Esophagus mucosa (tissue), 1 donor: ENCODE measurements at regions not wholly inside any gene's neighbourhood (a gene's known extent, or its start where the extent isn't known, plus 50 kb on each side); places are given as distances from the start of the nearest gene placed in this dataset.
A peak's percentile ranks its signal among the peaks of the same experiment; 100 is the strongest.
"Not testable (repeated sequence)": the region's sequence is repeated elsewhere in the genome, so short reads cannot be mapped to it uniquely, and the experiment has no call there.

Source experiments
- ATAC-seq: fragments of 200-7000 bp; cut with Tn5 transposase; one replicate; pipeline ENCODE4 v1.9.1; 2020
- donor health status: DM: yes; HTN: yes; CAD: no.

DNA sequence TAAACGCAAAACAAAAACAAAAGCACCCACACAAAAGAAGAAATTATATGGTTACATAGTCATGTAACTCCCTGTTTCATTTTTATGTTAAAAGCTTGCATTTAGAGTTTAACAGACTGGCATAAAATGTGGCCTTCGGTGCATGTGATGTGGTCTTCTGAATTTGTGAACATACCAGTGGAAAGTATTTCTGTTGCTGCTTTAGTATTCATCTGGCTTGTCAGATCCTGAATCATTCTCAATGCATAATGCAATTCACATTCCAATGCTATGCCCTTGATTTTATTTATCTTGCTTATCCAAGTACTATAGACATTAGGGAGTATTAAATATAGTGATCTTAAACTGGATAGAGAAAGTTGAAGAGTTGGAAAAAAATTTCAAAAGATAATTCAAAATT is 740.2 kb upstream of the ZNF608 start:
- ATAC-seq, result no peak

DNA sequence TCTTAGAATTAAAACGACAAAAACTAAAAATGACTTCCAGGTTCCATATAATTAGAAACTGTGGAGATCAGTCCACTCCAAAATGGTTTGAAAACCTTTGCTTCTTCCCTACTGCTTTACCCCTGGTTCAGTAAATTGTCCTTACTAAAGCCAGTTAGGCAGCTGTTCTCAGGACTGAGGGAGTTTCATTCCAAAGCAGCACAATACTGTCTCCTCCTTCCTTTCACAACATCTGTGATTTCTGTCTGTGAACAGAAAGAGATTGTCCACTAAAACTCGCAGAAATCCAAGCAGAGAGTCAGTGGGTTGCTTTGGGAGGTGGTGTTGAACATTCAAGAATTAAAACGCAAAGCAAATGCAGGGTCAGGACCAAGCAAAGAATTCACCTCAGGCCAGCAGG is 740.8 kb upstream of the ZNF608 start:
- ATAC-seq, result no peak

DNA sequence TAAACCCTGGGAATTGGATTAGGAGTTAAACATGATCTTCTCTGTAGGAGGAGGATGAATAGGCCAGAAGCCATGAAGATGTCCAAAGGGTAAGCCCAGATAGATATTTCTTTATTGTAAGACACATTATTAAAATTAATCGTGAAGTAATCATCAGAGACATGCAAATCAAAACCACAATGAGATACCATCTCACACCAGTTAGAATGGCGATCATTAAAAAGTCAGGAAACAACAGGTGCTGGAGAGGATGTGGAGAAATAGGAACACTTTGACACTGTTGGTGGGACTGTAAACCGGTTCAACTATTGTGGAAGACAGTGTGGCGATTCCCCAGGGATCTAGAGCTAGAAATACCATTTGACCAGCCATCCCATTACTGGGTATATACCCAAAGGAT is 741.2 kb upstream of the ZNF608 start:
- ATAC-seq, result not testable (repeated sequence)

DNA sequence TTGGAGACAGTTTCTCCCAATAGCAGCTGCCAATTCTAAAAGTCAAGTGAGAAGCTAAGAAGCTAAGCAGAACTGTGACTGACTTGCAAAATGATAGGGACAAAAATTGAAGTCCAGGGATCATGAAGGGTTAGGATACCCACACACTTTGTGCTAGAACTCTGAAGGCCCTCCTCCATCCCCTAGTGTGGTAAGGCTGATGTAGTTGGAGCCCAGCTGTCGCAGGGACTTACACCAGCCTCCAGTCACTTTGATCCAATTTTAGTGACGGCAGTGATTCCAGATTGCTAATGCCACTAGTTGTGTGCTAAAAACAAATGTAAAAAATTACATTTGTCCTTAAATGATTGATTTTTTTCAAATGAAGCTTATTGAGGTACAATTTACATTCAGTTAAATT is 742.7 kb upstream of the ZNF608 start:
- no peak for ATAC-seq

DNA sequence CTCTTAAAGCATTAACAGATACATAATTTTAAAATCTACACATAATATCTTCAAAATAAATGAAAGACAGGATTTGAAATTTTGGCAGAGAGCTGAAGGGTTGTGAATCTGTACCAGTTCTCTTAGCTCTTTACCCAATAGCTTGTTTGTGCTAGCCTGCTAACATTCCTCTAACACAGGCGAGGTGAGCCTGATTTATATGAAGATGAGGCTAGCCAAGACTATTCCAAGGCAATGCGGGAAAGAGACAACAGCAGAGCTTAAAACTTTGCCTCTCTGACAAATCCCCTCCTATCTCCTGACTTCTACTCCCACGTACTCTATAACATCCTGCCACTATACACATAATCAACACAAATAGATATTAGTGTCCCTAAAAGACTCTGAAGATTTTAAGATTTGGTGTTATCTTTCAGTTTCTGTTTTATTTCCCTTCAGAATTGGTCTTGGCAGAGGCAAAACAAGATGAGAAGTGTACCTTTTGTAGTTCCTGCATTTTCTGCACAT is 745.6 kb upstream of the ZNF608 start:
- ATAC-seq, result no peak

DNA sequence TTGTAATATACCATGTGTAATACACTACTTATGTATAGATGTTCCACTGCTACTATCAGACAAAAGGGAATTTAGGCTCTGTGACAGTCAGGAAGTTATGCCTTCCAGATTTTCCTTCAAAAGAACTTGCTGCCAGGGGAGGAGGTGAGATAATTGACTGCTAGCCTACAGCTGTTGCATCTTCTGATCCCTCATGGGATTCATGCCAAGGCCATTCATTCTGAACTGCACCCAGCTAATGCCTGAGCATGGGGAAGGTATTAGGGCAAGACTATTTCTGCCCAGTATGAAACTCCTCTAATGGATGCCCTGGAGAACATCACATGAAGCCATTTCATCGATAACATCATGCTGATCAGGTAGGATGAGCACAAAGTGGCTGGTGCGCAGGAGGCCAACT is 746.5 kb upstream of the ZNF608 start:
- peak; percentile 17 for ATAC-seq

DNA sequence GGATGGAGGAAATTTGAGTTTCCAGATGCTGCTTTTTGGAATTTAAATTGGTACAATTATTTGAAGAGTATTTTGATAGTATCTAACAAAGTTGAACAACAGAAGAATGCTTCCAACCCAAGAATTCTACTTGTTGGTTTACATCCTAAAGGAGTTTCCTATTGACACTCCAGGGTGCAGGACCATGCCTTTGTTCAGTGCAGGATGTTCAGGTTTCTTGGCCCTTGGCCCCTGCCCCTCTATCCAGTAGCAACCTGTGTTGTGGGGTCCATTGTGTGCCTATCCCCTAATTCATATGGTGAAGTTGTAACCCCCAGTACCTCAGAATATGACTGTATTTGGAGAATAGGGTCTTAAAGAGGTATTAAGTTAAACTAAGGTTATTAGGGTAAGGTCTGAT is 750.0 kb upstream of the ZNF608 start:
- ATAC-seq, result no peak

DNA sequence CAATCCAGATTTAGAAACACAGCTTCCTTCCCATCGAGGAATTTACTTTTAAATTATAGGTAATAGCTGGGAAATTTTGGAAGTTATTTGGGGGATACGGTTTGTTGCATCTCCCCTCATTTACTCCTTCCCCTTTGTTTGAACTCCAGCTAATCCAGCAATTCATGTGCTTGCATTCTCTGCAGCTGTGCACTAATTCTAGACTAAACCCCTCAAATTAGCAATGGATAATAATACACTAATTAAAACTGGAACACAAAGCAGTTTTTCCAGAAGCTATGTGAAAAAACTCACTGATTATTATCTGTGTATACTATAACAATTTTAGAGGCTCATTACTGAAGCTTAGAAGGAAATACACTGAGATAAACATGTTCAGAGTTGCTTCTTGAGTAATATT is 751.2 kb upstream of the ZNF608 start:
- ATAC-seq, result no peak

DNA sequence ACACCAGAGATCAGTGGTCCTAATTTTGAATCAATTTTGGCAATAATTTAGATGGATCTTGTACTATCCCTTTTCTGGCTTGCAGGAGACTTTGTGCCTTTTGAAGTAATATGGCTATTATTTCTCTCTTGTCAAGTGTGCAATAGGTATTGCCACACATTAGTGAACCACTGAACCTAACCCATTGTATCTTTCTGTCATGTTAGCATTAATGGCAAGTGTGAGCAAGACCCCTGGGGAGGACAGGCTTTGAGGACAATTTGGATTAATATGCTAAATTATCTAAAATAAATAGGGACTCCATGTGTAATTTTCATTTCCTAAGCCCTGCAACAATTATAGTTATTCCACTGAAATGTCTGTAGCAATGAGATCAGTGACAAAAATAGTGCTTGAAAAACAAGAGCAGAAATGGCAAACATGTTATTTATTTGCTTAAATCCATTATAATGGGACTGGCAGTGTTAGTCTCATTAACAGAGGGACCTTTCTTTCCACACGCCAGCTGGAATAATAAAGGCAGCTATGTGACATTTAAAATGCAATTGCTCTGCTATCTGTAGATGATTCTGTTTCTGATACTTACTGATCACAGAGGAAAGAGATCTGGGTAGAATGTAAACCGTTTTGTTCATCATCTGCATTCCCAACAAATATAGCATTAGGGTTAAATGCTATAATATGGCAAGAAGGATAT is 753.3 kb upstream of the ZNF608 start:
- ATAC-seq, result no peak

DNA sequence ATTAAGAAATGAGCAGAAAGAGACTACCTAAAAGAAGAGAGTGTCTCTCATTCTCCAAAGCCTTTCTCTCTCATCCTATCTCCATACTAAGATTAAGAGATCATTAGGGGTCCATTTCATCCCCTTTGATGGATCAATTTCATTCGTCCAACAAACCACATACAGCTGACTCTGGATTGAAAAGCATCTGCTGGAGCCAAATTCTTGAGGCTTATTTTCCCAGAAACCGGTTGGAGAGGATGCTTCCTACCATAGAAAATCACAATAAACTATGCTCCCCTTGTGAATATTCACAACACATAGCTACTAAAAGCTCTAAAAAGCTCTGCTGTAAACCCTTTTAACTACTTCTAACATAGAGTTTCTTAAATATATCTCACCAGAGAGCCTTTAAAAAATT is 755.0 kb upstream of the ZNF608 start:
- ATAC-seq, result no peak

DNA sequence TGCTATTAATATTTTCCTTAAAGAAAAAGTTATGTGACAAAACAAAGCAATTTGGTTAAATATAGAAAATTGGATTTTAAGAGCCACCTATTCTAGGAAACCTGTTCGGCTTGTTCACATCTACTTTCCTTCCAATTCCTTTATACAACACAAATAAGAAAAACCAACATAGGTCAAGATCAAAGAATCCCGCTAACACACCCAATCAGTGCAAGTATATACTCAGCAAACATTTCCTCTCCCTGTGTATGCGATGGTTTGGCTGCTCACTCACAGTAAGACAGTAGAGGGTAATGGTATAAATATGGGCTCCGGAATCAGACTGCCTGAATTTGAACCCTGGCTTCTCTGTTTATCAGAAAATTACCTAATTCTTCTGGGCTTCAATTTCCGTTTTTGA is 757.5 kb upstream of the ZNF608 start:
- no peak for ATAC-seq

DNA sequence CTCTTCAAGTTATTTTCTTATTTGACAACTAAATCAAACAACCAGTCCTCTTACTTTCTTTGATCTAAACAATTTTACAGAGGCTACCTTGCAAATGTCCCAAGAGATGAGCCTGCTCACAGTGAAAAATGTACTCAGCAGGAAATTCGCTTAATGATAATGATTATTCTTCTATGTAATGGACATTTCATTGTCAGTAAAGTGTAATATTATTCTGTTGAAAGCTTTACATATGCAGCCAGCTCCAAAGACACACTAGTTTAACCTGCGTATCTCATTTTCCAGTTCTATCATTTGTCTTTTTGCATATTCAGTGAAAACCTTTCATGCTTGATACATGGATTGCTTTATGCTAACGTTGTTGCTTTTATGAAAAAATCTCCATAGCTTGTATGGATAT is 758.7 kb upstream of the ZNF608 start:
- no peak for ATAC-seq

DNA sequence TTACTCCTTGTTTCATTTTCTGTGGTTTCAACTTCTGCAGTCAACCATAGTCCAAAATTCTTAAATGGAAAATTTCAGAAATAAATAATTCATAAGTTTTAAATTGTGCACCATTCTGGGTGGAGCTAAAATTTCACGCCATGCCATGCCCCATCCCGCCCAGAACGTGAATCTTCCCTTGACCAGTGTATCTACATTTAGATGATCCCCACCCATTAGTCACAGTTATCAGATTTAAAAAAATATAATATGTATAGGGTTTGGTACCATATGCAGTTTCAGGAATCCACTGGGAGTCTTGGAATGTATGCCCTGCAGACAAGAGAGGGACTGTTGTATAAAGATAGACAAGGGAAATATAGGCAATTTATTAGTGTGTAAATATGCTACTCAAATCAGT is 759.7 kb upstream of the ZNF608 start:
- no peak for ATAC-seq

DNA sequence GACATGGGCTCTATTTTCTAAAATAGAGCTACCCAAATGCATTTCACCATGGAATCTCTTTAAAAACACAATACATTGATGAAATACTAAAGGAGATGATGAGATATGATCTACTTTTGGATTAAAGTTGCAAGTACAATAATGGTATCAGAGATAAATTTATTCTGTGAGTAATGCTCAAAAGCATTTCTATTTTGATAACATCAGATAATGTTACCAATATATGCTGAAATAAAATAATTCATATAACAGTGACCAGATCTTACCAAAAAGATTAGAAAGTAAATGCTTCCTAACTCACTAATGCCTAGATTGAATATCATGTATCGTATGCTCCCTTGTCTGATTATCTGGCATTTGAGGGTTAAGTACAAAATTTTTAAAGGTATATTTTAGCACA is 761.8 kb upstream of the ZNF608 start:
- ATAC-seq, result no peak

DNA sequence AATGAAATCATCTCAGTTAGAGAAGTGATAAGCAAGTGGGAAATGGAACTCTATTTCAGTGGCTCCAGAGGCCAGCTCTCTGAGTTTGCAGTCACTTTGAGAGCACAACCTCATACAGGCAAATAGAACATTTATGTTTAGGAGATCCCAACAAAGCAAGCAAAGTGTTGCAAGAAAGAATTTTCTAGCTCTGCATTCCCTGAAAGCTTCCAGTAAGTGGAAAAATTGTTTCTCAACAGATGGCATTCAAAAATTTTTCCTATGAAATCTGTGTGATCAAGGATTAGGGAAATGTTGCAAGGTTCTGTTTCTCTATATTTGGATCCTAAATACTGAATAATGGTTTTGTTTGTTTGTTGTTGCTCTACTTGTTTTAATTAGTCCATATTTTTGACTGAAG is 764.2 kb upstream of the ZNF608 start:
- no peak for ATAC-seq

DNA sequence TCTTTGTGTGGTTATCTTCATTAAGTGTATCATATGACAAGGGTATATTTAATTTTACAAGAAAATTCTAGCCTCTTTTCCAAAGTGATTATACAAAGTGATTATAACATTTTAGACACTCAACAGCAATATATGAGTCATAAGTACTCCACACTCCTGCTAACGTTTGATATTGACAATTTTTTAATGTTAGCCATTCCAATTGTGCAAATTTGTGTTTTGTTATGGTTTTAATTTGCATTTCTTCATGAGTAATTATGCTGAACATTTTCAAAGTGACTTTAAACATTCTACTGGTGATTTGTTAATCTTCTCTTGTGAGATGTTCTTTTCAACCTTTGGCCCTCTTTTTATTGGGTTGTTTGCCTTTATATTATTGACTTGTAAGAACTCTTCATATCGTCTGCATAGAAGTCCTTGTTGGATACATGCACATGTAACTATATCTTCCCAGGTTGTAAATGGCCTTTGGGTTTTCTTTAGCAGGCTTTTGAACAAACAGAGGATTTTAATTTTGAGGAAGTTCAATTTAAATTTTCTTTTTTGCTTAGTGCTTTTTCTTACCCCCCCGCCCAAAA is 771.6 kb upstream of the ZNF608 start:
- ATAC-seq, result no peak

DNA sequence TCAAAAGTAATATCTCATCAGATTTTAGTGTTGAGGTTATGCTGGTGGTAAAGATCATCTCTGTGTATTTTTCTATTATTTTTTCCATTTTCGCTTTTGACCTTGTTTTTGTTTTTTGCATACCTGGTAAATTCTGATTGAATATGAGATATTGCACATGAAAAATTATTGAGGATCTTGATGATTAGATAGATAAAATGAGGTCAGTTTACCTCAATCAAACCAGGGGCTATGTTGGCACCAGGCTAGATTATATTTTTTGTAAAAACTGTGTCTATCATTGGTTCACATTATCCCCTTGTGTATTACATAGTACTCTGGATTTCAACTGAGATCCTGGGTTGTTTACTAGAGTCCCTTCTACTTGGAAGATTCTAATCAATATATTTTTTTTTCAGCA is 774.9 kb upstream of the ZNF608 start:
- ATAC-seq, result no peak

DNA sequence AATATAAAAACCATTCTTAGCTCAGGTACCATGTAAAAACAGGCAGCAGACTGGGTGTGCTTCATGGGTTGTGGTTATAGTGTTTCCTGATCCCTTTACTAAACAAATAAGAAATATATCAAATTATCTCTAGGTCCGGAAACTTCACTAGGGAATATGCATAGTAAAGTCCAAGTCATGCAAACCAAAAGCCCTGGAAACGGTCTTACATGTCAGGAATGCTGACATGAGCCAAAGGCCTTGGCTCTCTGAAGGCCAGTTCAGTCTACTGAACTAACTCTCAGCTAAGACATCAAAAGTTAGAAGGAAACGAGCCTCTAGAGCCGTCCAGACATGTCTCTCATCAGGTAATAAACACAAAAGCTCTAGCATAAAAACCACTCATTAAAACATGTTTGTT is 778.9 kb upstream of the ZNF608 start:
- no peak for ATAC-seq

DNA sequence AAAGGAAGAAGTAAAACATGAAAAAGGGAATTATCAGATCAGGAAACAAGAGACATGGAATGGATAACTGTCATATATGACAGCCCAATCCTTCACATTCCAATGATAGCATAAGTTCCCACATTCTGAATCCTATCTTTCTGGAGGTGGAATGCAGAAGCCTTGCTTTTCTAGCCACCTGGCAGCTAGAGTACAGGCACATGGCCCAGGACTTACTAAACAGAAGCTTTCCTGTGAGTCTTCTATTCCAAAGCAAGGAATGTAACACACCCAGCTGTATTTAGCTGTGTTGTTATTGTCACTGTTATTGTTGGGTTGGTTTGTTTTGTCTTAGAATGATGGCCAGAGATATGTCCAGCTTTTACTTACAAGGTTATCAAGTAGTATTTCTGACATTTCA is 780.5 kb upstream of the ZNF608 start:
- no peak for ATAC-seq

DNA sequence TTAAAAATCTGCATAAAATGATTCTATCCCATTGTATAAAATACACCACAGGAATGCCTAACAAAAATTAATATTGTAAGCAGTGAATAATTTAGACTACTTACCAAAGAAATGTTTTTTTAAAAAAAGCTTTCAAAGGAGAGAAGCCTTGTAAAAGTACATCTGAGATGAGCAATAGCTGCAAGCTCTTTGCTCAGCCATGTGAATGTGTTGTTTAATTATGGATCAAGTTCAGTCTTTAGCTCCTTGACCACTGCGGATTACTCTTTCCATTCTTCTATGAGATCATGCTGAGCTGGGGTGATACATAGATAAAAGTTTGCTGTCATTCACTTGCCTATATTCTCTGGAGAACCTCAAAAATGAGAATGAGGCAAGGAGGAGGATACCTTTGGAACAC is 782.4 kb upstream of the ZNF608 start:
- ATAC-seq, result no peak

DNA sequence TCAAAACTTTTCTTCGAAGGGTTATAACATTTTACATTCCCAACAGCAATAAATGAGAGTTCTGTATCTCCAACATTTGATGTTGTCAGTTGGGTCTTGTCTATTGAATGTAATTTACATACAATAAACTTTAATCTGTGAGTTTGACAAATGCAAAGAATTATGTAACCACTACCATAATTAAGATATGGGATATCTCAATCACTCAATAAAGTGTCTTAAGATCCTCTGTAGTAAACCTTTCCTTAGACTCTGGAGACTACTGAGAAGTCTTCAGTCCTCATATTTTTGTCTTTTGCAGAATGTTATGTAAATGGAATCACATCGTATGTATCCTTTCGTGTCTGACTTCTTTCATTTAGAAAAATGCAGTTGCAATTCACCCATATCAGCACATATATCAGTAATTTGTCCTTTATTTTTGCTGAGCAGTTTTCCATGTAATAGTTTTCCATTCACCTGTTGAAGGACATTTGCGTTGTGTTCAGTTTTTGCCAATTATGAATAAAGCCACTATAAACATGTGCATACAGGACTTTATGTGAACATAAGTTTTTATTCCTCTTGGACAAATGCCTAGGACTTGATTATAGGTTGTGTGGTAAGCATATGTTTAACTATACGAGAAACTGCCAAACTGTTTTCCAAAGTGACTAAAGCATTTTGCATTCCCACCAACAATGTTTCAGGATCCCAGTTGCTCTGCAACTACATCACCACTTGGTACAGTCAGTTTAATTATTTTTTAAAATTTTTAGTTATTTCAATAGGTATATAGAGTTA is 784.6 kb upstream of the ZNF608 start:
- no peak for ATAC-seq

DNA sequence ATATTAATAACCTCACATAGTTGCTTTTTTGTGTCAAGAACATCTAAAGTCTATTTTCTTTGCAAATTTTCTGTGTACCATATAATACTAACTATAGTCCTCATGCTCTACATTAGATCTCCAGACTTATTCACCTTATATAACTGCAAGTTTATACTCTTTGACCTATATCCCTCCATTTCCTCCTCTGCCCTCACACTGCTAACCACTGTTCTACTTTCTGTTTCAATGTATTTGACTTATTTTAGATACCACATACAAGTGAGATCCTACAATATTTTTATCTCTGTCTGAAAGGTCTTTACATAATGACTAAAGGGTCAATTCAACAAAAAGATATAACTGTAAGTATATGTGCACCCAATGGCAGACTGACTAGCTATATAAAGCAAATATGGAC is 789.7 kb upstream of the ZNF608 start:
- no peak for ATAC-seq

DNA sequence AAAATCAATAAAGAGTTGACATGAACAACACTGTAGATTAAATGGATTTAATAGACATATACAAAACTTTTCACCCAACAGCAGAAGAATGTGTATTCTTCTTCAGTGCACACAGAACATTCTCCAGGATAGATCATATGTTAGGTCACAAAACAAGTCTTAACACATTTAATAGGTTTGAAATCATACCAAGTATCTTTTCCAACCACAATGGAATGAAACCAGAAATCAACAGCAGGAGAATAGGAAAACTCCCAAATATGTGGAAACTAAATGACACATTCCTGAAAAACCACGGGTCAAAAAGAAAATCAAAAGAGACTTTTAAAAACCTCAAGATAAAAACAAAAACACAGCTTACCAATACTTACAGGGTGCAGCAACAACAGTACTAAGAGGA is 790.1 kb upstream of the ZNF608 start:
- no peak for ATAC-seq

DNA sequence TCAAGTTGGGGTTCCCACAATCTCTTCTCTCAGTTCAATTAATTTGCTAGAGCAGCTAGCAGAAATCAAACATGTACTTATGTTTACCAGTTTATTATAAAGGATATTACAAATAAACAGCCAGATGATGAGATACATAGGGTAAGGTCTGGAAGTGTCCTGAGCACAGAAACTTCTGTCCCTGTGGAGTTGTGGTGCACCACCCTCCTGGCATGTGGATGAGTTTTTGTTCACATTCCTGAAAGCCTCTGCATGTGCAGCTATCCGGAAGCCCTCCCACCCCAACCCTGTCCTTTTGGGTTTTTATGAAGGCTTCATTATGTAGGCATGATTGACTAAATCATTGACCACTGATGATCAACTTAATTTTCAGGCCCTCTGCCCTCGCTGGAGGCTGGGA is 791.2 kb upstream of the ZNF608 start:
- no peak for ATAC-seq
